ENCODE measurements at regions not wholly inside any gene's neighbourhood (a gene's known extent, or its start where the extent isn't known, plus 50 kb on each side); places are given as distances from the start of the nearest gene placed in this dataset.
"Not testable (repeated sequence)": the region's sequence is repeated elsewhere in the genome, so short reads cannot be mapped to it uniquely, and the experiment has no call there.

DNA sequence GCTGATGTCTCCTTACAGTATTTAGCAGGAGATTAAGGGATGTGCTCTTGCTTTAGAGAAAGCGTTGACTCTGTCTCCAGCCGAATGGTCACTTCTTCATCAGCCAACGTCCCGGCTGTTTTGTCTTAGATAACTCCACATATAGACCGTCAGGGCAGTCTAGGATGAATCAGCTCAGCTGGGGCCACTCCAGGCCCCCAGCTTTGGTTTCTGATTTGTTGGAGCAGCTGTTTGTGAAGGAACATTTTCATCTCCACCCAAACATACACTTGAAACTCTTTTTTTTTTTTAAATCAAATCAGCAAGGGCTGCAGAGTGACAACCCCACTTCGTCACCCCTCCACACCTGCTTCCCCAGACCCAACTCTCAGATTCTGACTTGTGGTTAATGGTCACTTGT lies 206.1 kb upstream of the GALNT2 start:
- no peak overlapping the region for H3K4me3 Mint-ChIP-seq
- H3K4me1 Mint-ChIP-seq, result peaks cover 3% of the 10 kb centered on the region
- CTCF ChIA-PET, result interaction anchor here (1.1 kb wide), 1 partner anchor 11 kb away, joined by 3 read pairs; no protein-coding TSS in a partner anchor
- no peaks in the 10 kb centered on the region for H3K9me3 Mint-ChIP-seq (ENCODE audit: low read depth)
- H3K27ac Mint-ChIP-seq, result no peak overlapping the region
- ATAC-seq (no peak), DNase-seq (no peak)
- peaks cover 4% of the 10 kb centered on the region for H3K27me3 Mint-ChIP-seq
- no peaks in the 10 kb centered on the region for H3K36me3 Mint-ChIP-seq

GRCh38 chr1:229862017-229862774 lies 204.8 kb upstream of the GALNT2 start:
- H3K36me3 Mint-ChIP-seq, result no peaks in the 10 kb centered on the region
- CTCF ChIA-PET, result interaction anchor here (0.6 kb wide), 1 partner anchor 1203 kb away, joined by 3 read pairs; no protein-coding TSS in a partner anchor
- no peaks in the 10 kb centered on the region for H3K4me1 Mint-ChIP-seq
- H3K27me3 Mint-ChIP-seq, result peaks cover 4% of the 10 kb centered on the region
- H3K4me3 Mint-ChIP-seq, result no peak overlapping the region
- no peaks in the 10 kb centered on the region for H3K9me3 Mint-ChIP-seq (ENCODE audit: low read depth)
- H3K27ac Mint-ChIP-seq, result no peak overlapping the region
- no peak for DNase-seq
- ATAC-seq, result no peak

DNA sequence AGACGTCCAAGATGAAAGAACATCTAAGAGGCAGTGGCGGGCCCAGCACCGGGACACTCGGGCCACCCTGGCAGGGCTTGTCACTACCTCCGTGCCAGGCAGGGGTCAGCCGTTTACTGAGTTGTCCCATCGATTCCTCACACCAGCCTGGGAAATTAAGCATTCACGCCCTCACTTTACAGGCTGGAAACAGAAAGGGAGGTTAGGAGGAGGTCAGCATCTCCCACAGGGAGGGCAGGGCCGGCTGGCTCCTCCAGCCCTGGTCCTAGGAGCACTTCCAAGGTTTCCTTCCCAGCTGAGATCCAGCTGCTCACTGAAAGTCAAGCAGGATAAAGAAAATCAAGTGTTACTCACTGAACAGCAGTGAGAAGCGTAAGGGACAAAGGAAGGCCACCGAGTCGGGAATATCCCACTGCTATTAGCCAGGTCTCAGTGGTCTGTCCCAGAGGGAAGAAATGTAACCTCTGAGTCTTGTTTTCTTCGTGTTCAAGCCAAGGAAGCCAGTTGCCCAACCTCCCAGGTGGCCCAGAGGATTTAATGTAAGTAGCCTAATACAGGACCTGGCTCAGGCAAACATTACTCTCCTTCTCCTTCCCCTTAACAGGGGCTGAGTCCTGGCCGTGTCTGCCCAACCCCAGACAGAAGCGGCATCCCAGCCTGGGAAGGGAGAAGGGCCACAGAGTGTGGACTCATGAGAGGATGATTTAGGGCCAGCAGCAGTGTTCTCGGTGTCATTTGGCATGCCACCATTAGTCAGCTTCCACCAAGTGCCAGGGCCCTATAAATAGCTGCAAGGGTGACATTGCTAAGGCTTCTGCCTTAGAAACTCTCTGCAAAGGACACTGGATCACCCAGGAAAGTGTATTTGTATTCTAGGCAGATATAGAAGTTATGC lies 203.1 kb upstream of the GALNT2 start:
- no peak overlapping the region for H3K27ac Mint-ChIP-seq
- H3K27me3 Mint-ChIP-seq, result peaks cover 7% of the 10 kb centered on the region
- ATAC-seq, result no peak
- CTCF ChIA-PET, result no interaction called here
- no peaks in the 10 kb centered on the region for H3K4me1 Mint-ChIP-seq
- H3K9me3 Mint-ChIP-seq (ENCODE audit: low read depth), result no peaks in the 10 kb centered on the region
- no peaks in the 10 kb centered on the region for H3K36me3 Mint-ChIP-seq
- DNase-seq, result no peak
- no peak overlapping the region for H3K4me3 Mint-ChIP-seq

DNA sequence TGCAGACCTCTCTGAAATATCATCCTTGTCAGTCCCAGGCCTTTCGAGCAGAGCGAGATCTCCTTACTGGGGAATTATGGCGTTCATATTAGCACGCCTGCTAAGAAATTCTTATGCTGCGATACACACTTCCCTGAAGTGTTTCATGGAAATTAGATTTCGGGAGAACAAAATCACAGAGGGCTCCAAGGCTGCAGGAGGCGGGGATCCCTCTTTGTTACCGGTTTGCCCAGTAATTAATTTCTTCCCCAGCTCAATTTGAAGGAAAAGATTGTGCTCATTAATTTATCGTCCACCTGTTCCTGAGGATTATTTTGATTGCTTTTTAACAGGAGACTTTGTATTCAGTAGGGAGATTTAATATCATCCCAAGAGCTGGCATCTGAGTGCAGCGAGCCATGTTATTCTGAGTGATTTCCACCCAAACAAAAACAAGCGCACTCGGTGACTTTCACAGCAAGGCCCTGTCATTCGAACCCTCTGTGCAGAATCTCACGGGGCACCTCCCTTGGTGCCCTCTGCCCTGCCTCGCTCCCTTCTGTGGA lies 202.3 kb upstream of the GALNT2 start:
- Mint-ChIP-seq H3K9me3 (ENCODE audit: low read depth) (no peaks in the 10 kb centered on the region), H3K4me1 (no peaks in the 10 kb centered on the region), H3K4me3 (no peak overlapping the region), H3K36me3 (no peaks in the 10 kb centered on the region), H3K27me3 (peaks cover 2% of the 10 kb centered on the region), H3K27ac (no peak overlapping the region)
- DNase-seq (no peak), ATAC-seq (no peak)
- CTCF ChIA-PET, result no interaction called here

DNA sequence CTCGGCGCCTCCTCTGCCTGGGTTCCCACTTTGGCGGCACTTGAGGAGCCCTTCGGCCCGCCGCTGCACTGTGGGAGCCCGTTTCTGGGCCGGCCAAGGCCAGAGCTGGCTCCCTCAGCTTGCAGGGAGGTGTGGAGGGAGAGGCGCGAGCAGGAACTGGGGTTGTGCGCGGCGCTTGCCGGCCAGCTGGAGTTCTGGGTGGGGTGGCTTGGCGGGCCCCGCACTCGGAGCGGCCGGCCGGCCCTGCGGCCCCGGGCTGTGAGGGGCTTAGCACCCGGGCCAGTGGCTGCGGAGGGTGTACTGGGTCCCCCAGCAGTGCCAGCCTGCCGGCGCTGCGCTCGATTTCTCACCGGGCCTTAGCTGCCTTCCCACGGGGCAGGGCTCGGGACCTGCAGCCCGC lies 201.7 kb upstream of the GALNT2 start:
- H3K4me1 Mint-ChIP-seq; CTCF ChIA-PET; DNase-seq; H3K27me3 Mint-ChIP-seq; ATAC-seq; H3K4me3 Mint-ChIP-seq; H3K9me3 Mint-ChIP-seq (ENCODE audit: low read depth); H3K27ac Mint-ChIP-seq; H3K36me3 Mint-ChIP-seq: not testable (repeated sequence)

GRCh38 chr1:229867726-229868125 lies 199.3 kb upstream of the GALNT2 start:
- Mint-ChIP-seq H3K4me3 (no peak overlapping the region), H3K9me3 (ENCODE audit: low read depth) (no peaks in the 10 kb centered on the region), H3K4me1 (no peaks in the 10 kb centered on the region), H3K27me3 (peaks cover 6% of the 10 kb centered on the region), H3K36me3 (no peaks in the 10 kb centered on the region), H3K27ac (no peak overlapping the region)
- CTCF ChIA-PET, result no interaction called here
- no peak for DNase-seq
- ATAC-seq, result no peak

DNA sequence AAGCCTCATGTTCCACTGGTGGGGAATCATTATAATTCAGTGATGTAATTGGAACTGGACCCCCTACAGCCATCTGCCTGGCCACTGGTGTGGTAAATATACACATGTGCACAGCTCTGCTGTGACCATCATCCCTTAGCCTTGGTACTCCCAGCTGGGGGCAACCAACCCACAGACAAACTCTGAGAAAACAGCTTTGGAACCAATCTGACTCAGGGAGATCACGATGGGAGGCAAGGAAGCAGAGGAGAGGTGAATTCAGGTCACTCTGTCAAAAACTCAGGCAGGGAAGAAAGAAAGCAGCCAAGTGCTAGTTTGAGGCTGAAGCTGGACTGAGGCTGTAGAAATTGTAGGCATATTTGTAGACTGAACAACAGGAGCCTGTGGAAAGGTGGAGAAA lies 197.8 kb upstream of the GALNT2 start:
- no peak overlapping the region for H3K27ac Mint-ChIP-seq
- CTCF ChIA-PET, result no interaction called here
- H3K36me3 Mint-ChIP-seq, result no peaks in the 10 kb centered on the region
- no peaks in the 10 kb centered on the region for H3K9me3 Mint-ChIP-seq (ENCODE audit: low read depth)
- H3K4me1 Mint-ChIP-seq, result no peaks in the 10 kb centered on the region
- no peak for ATAC-seq
- H3K4me3 Mint-ChIP-seq, result no peak overlapping the region
- no peak for DNase-seq
- H3K27me3 Mint-ChIP-seq, result peaks cover 6% of the 10 kb centered on the region

DNA sequence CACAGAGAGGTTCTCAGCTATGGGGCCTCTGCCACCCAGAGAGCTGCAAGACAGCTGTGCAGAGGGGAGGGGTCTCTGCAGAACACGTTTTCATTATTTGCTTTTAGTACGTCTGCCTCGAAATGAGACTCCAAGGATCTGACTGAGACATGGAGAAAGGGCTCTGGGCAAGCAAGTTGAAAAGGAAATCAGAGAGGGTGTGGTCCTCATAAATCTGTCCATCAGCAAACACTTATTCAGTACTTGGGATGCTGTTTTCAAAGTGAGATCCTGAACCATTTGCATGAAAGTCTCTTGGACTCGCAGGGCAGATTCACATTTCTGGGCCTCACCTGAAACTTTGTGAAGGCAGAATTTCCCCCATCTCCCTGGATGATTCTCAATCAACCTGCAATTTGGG lies 197.4 kb upstream of the GALNT2 start:
- no peak overlapping the region for H3K4me3 Mint-ChIP-seq
- DNase-seq, result no peak
- no peaks in the 10 kb centered on the region for H3K4me1 Mint-ChIP-seq
- peaks cover 6% of the 10 kb centered on the region for H3K27me3 Mint-ChIP-seq
- no peak for ATAC-seq
- CTCF ChIA-PET, result no interaction called here
- no peaks in the 10 kb centered on the region for H3K9me3 Mint-ChIP-seq (ENCODE audit: low read depth)
- no peak overlapping the region for H3K27ac Mint-ChIP-seq
- H3K36me3 Mint-ChIP-seq, result no peaks in the 10 kb centered on the region

- DNase-seq (no peak), ATAC-seq (no peak)
- no peak overlapping the region for H3K4me3 Mint-ChIP-seq
- H3K9me3 Mint-ChIP-seq (ENCODE audit: low read depth), result no peaks in the 10 kb centered on the region
- H3K27me3 Mint-ChIP-seq, result peaks cover 6% of the 10 kb centered on the region
- H3K36me3 Mint-ChIP-seq, result no peaks in the 10 kb centered on the region
- H3K27ac Mint-ChIP-seq, result no peak overlapping the region
- H3K4me1 Mint-ChIP-seq, result no peaks in the 10 kb centered on the region
- CTCF ChIA-PET, result no interaction called here
These were observed 196.7 kb upstream of the GALNT2 start for GRCh38 chr1:229870381-229870780.

GRCh38 chr1:229871078-229871676 lies 195.9 kb upstream of the GALNT2 start:
- H3K27ac Mint-ChIP-seq, result no peak overlapping the region
- H3K36me3 Mint-ChIP-seq, result no peaks in the 10 kb centered on the region
- ATAC-seq (no peak), DNase-seq (no peak)
- CTCF ChIA-PET, result no interaction called here
- peaks cover 9% of the 10 kb centered on the region for H3K27me3 Mint-ChIP-seq
- H3K4me3 Mint-ChIP-seq, result no peak overlapping the region
- H3K4me1 Mint-ChIP-seq, result no peaks in the 10 kb centered on the region
- no peaks in the 10 kb centered on the region for H3K9me3 Mint-ChIP-seq (ENCODE audit: low read depth)

GRCh38 chr1:229874136-229874535 lies 192.9 kb upstream of the GALNT2 start:
- Mint-ChIP-seq H3K27ac (no peak overlapping the region), H3K9me3 (ENCODE audit: low read depth) (no peaks in the 10 kb centered on the region), H3K4me3 (no peak overlapping the region), H3K36me3 (no peaks in the 10 kb centered on the region), H3K27me3 (peaks cover 25% of the 10 kb centered on the region), H3K4me1 (no peaks in the 10 kb centered on the region)
- no peak for DNase-seq
- no peak for ATAC-seq
- CTCF ChIA-PET, result no interaction called here

GRCh38 chr1:229874609-229875008 lies 192.4 kb upstream of the GALNT2 start:
- no peaks in the 10 kb centered on the region for H3K9me3 Mint-ChIP-seq (ENCODE audit: low read depth)
- no peak for DNase-seq
- no peak for ATAC-seq
- CTCF ChIA-PET, result interaction anchor here (0.8 kb wide), 1 partner anchor 13 kb away, joined by 3 read pairs; no protein-coding TSS in a partner anchor
- H3K4me1 Mint-ChIP-seq, result no peaks in the 10 kb centered on the region
- no peaks in the 10 kb centered on the region for H3K36me3 Mint-ChIP-seq
- no peak overlapping the region for H3K4me3 Mint-ChIP-seq
- H3K27me3 Mint-ChIP-seq, result peaks cover 30% of the 10 kb centered on the region
- no peak overlapping the region for H3K27ac Mint-ChIP-seq

- no peak for ATAC-seq
These were observed 192.0 kb upstream of the GALNT2 start for GRCh38 chr1:229875086-229875485.

More at GRCh38 chr1:229875086-229875485, 192.0 kb upstream of the GALNT2 start:
- no peak for DNase-seq
- Mint-ChIP-seq H3K4me1 (no peaks in the 10 kb centered on the region), H3K4me3 (no peak overlapping the region), H3K27ac (no peak overlapping the region), H3K36me3 (no peaks in the 10 kb centered on the region), H3K9me3 (ENCODE audit: low read depth) (no peaks in the 10 kb centered on the region), H3K27me3 (peaks cover 33% of the 10 kb centered on the region)
- CTCF ChIA-PET, result interaction anchor here (0.8 kb wide), 1 partner anchor 12 kb away, joined by 3 read pairs; no protein-coding TSS in a partner anchor

Data from activated CD8-positive, alpha-beta memory T cell treated with anti-CD3 and anti-CD28 coated beads, Interleukin-2, amount 10 ng/mL, durations not matched to agents 7 days and 5 days (primary cell).